GM12878 (cell line): ENCODE measurements at regions not wholly inside any gene's neighbourhood (a gene's known extent, or its start where the extent isn't known, plus 50 kb on each side); places are given as distances from the start of the nearest gene placed in this dataset.

Experiments
- ATAC-seq: fragments of 200-7000 bp; cut with Tn5 transposase; 3 replicates; pipeline ENCODE4 v1.9.1; 2020; ENCODE audit warnings: mild to moderate bottlenecking, moderate library complexity
- BruUV-seq: library from RNA; stranded (reverse); fragments of 400-500 nt; replicated peaks from 2 replicates; lab custom pipeline; 2021; lab: Mats Ljungman, UMichigan
- CTCF ChIA-PET: fragments of 300-600 bp; sonication (Branson Sonifier 250); formaldehyde crosslinking; extraction: SDS; loops from one replicate; lab custom pipeline; 2021; ENCODE audit warnings: inconsistent platforms; lab: Yijun Ruan, JAX
- POLR2A ChIA-PET: fragments of 350-600 bp; formaldehyde crosslinking; extraction: SDS; loops from one replicate; lab custom pipeline; 2021; ENCODE audit warnings: inconsistent platforms; lab: Charles Lee
- RAD21 ChIA-PET: fragments of 300-600 bp; sonication (Branson Sonifier 250); formaldehyde crosslinking; loops from one replicate; lab custom pipeline; 2023; ENCODE audit warnings: antibody characterized with exemption; ENCODE audit not compliant: unreplicated experiment; lab: Charles Lee
- SMC1A ChIA-PET: fragments of 300-600 bp; sonication (Branson Sonifier 250); formaldehyde crosslinking; loops from one replicate; lab custom pipeline; 2023; ENCODE audit not compliant: unreplicated experiment, uncharacterized antibody; lab: Charles Lee
- DNase-seq: peaks from one replicate; pipeline ENCODE4 v3.0.0-alpha.2; 2011; ENCODE audit warnings: low read depth, low spot score
- FAIRE-seq: peaks from 3 replicates; lab custom pipeline; 2011; peaks lifted over from hg19 to GRCh38; lab: Jason Lieb, UNC
- H2AFZ ChIP-seq: 2 replicates; pipeline ENCODE4 v1.6.0; 2011; ENCODE audit warnings: low read depth, low read length, control low read depth; ENCODE audit not compliant: control insufficient read depth
- H3K27ac ChIP-seq: 2 replicates; pipeline ENCODE4 v1.5.1; 2011; ENCODE audit warnings: control low read depth; ENCODE audit not compliant: control insufficient read depth, insufficient read depth
- H3K27me3 ChIP-seq, 2 experiments: replicated peaks in 1 of 2; 2 replicates each; pipeline versions ENCODE4 v1.6.0 to v1.6.1; 2011; ENCODE audit warnings: low read length in 1 of 2; ENCODE audit not compliant: control insufficient read depth in 2 of 2, insufficient read depth in 2 of 2
- H3K36me3 ChIP-seq, 2 experiments: 2 replicates each; pipeline ENCODE4 v1.5.1; 2011; ENCODE audit warnings: low read length in 1 of 2; ENCODE audit not compliant: control insufficient read depth in 2 of 2, insufficient read depth in 2 of 2
- H3K4me1 ChIP-seq: 2 replicates; pipeline ENCODE4 v1.6.1; 2011; ENCODE audit warnings: mild to moderate bottlenecking, low read length, moderate library complexity, mixed read lengths; ENCODE audit not compliant: control insufficient read depth, insufficient read depth
- H3K4me2 ChIP-seq: 2 replicates; pipeline ENCODE4 v1.6.0; 2011; ENCODE audit warnings: control low read depth; ENCODE audit not compliant: control insufficient read depth, insufficient read depth
- H3K4me3 ChIP-seq: fragments of 200-600 bp; sonication (generic); 2 replicates; pipeline ENCODE4 v1.5.1; 2016
- H3K79me2 ChIP-seq: 2 replicates; pipeline ENCODE4 v1.6.0; 2011; ENCODE audit warnings: low read length; ENCODE audit not compliant: control insufficient read depth, insufficient read depth
- H3K9ac ChIP-seq: 2 replicates; pipeline ENCODE4 v1.8.0; 2011; ENCODE audit warnings: low read length, control low read depth, mixed read lengths; ENCODE audit not compliant: control insufficient read depth, insufficient read depth
- H3K9me3 ChIP-seq: replicated peaks from 3 replicates; pipeline ENCODE4 v1.5.1; 2011; ENCODE audit warnings: mild to moderate bottlenecking, low read length; ENCODE audit not compliant: control insufficient read depth, insufficient read depth
- H4K20me1 ChIP-seq: 2 replicates; pipeline ENCODE4 v1.6.0; 2011; ENCODE audit not compliant: control insufficient read depth, insufficient read depth
- CBX5 ChIP-seq: sonication (generic); IDR thresholded peaks from 2 replicates; pipeline ENCODE4 v1.6.1; 2016; ENCODE audit warnings: low read depth, moderate library complexity, mild to moderate bottlenecking, inconsistent platforms
- CREB1 ChIP-seq: IDR thresholded peaks from 2 replicates; pipeline ENCODE4 v1.6.1; 2012; ENCODE audit warnings: low read depth, mild to moderate bottlenecking, inconsistent platforms
- EED ChIP-seq: sonication (generic); IDR thresholded peaks from 2 replicates; pipeline ENCODE4 v1.6.1; 2016; ENCODE audit warnings: antibody characterized with exemption, low read depth
- HDAC6 ChIP-seq: fragments of 200-600 bp; sonication (generic); IDR thresholded peaks from one replicate; pipeline ENCODE4 v1.8.0; 2017; ENCODE audit warnings: antibody characterized with exemption; ENCODE audit not compliant: unreplicated experiment
- NFYB ChIP-seq: IDR thresholded peaks from 2 replicates; pipeline ENCODE4 v1.6.1; 2011; ENCODE audit warnings: low read depth, mild to moderate bottlenecking, low read length, improper control_type of control experiment, moderate library complexity; ENCODE audit not compliant: insufficient read depth
- NR2C1 ChIP-seq: fragments of 450-650 bp; IDR thresholded peaks from 2 replicates; pipeline ENCODE4 v1.6.1; 2017; ENCODE audit warnings: antibody characterized with exemption, mild to moderate bottlenecking, moderate library complexity
- RUNX3 ChIP-seq: IDR thresholded peaks from 2 replicates; pipeline ENCODE4 v1.6.1; 2012; ENCODE audit warnings: low read length, inconsistent platforms
- SMARCA5 ChIP-seq: fragments of 450-650 bp; IDR thresholded peaks from 2 replicates; pipeline ENCODE4 v1.6.1; 2017; ENCODE audit warnings: mild to moderate bottlenecking
- TCF3 ChIP-seq: IDR thresholded peaks from 2 replicates; pipeline ENCODE4 v1.6.1; 2012; ENCODE audit warnings: low read depth, mild to moderate bottlenecking, low read length, borderline replicate concordance; ENCODE audit not compliant: insufficient read depth
- WGBS: methylation state at CpG from one replicate; pipeline ENCODE4 v1.1.6; 2016; ENCODE audit warnings: low lambda C conversion rate; ENCODE audit not compliant: insufficient replicate concordance, insufficient coverage; ENCODE audit errors: missing lambda C conversion rate; 5-methylcytosine and 5-hydroxymethylcytosine counted together
- in situ Hi-C: fragments of 300-500 bp; cut with MboI; formaldehyde crosslinking; loops from 9 replicates; pipeline ENCODE4 v1.14.3; 2018; ENCODE audit warnings: mixed read lengths
- intact Hi-C: fragments of 100-400 bp; cut with micrococcal nuclease; formaldehyde crosslinking; loops from one replicate; pipeline ENCODE4 v1.14.2; 2022; ENCODE audit not compliant: unreplicated experiment
- TF ChIP-seq, protein P1 (sequence below): fragments of 150-350 bp; IDR thresholded peaks from 2 replicates; pipeline ENCODE4 v1.6.1; 2014; ENCODE audit warnings: mild to moderate bottlenecking, low read depth, low read length
- TF ChIP-seq, protein P2 (sequence below): fragments of 450-650 bp; IDR thresholded peaks from 2 replicates; pipeline ENCODE4 v1.6.1; 2017; ENCODE audit warnings: mild to moderate bottlenecking, moderate library complexity
- TF ChIP-seq, protein P3 (sequence below): fragments of 450-650 bp; IDR thresholded peaks from 2 replicates; pipeline ENCODE4 v1.6.1; 2017; ENCODE audit warnings: mild to moderate bottlenecking, moderate library complexity
- TF ChIP-seq, protein P4 (sequence below): fragments of 450-650 bp; IDR thresholded peaks from 2 replicates; pipeline ENCODE4 v1.6.1; 2017; ENCODE audit warnings: mild to moderate bottlenecking

DNA sequence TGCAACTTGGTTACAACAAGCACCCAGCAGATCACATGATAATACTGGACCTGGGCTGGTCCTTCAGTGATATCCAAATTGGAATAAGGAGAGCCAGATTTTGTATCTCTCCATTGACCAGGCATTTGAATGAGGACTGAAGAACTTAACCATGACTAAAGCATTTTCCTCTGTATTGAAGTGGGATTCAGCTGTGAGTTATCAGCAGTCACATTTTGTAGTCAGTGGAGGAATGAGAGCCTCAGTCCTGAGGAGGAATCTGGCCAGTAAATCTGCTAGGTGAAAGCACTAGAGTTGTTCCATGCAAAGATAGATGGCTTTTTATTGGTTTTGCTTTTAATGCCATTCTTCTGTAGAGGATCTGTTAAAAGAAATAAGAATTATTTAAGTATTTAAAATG is 1506.0 kb downstream of the PCDH7 start (continued):
- TF ChIP-seq SMARCA5 (no peak), RUNX3 (no peak), NR2C1 (no peak)
- TF ChIP-seq, protein P1, sequence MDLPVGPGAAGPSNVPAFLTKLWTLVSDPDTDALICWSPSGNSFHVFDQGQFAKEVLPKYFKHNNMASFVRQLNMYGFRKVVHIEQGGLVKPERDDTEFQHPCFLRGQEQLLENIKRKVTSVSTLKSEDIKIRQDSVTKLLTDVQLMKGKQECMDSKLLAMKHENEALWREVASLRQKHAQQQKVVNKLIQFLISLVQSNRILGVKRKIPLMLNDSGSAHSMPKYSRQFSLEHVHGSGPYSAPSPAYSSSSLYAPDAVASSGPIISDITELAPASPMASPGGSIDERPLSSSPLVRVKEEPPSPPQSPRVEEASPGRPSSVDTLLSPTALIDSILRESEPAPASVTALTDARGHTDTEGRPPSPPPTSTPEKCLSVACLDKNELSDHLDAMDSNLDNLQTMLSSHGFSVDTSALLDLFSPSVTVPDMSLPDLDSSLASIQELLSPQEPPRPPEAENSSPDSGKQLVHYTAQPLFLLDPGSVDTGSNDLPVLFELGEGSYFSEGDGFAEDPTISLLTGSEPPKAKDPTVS: no peak

DNA sequence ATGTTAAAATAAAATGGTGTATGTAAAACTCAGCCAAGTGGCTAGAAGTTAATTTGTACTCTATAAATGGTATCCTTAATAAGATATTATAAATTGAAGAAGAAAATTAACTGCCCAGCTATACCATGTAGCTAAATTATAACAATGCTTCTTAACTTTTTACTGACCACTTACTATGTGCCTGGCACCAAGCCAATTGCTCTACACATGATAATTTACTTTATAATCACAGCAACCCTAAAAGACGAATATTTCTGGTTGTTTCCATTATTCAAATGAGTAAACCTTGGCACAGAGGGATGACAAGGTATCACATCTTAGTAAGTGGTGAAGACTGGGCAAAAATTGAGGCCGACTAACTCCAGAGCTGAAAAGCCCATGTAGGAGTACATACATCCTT is 1506.6 kb downstream of the PCDH7 start:
- no peak for ATAC-seq
- FAIRE-seq: no peak
- Histone ChIP-seq H3K9me3 (no peaks in the 10 kb centered on the region), H2AFZ (no peak overlapping the region), H3K79me2 (no peaks in the 10 kb centered on the region), H3K36me3 (no peaks in the 10 kb centered on the region), H4K20me1 (no peaks in the 10 kb centered on the region), H3K4me1 (no peaks in the 10 kb centered on the region), H3K27ac (no peak overlapping the region), H3K9ac (no peak overlapping the region), H3K4me2 (no peak overlapping the region), H3K27me3 (no peaks in the 10 kb centered on the region), H3K4me3 (no peak overlapping the region)
- SMC1A ChIA-PET: no interaction called here
- DNase-seq: no peak
- BruUV-seq: no TSS peak
- CTCF ChIA-PET: no interaction called here
- RAD21 ChIA-PET: no interaction called here
- POLR2A ChIA-PET: no interaction called here
- intact Hi-C loops (no loop called here), in situ Hi-C loops (no loop called here)
- WGBS: 0% methylated on average over 2 of the region's 2 CpGs
- TF ChIP-seq CREB1 (no peak), EED (no peak), TCF3 (no peak), HDAC6 (no peak), NFYB (no peak), CBX5 (no peak)
- TF ChIP-seq, protein P2, sequence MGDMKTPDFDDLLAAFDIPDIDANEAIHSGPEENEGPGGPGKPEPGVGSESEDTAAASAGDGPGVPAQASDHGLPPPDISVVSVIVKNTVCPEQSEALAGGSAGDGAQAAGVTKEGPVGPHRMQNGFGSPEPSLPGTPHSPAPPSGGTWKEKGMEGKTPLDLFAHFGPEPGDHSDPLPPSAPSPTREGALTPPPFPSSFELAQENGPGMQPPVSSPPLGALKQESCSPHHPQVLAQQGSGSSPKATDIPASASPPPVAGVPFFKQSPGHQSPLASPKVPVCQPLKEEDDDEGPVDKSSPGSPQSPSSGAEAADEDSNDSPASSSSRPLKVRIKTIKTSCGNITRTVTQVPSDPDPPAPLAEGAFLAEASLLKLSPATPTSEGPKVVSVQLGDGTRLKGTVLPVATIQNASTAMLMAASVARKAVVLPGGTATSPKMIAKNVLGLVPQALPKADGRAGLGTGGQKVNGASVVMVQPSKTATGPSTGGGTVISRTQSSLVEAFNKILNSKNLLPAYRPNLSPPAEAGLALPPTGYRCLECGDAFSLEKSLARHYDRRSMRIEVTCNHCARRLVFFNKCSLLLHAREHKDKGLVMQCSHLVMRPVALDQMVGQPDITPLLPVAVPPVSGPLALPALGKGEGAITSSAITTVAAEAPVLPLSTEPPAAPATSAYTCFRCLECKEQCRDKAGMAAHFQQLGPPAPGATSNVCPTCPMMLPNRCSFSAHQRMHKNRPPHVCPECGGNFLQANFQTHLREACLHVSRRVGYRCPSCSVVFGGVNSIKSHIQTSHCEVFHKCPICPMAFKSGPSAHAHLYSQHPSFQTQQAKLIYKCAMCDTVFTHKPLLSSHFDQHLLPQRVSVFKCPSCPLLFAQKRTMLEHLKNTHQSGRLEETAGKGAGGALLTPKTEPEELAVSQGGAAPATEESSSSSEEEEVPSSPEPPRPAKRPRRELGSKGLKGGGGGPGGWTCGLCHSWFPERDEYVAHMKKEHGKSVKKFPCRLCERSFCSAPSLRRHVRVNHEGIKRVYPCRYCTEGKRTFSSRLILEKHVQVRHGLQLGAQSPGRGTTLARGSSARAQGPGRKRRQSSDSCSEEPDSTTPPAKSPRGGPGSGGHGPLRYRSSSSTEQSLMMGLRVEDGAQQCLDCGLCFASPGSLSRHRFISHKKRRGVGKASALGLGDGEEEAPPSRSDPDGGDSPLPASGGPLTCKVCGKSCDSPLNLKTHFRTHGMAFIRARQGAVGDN: no peak
- TF ChIP-seq, protein P3, sequence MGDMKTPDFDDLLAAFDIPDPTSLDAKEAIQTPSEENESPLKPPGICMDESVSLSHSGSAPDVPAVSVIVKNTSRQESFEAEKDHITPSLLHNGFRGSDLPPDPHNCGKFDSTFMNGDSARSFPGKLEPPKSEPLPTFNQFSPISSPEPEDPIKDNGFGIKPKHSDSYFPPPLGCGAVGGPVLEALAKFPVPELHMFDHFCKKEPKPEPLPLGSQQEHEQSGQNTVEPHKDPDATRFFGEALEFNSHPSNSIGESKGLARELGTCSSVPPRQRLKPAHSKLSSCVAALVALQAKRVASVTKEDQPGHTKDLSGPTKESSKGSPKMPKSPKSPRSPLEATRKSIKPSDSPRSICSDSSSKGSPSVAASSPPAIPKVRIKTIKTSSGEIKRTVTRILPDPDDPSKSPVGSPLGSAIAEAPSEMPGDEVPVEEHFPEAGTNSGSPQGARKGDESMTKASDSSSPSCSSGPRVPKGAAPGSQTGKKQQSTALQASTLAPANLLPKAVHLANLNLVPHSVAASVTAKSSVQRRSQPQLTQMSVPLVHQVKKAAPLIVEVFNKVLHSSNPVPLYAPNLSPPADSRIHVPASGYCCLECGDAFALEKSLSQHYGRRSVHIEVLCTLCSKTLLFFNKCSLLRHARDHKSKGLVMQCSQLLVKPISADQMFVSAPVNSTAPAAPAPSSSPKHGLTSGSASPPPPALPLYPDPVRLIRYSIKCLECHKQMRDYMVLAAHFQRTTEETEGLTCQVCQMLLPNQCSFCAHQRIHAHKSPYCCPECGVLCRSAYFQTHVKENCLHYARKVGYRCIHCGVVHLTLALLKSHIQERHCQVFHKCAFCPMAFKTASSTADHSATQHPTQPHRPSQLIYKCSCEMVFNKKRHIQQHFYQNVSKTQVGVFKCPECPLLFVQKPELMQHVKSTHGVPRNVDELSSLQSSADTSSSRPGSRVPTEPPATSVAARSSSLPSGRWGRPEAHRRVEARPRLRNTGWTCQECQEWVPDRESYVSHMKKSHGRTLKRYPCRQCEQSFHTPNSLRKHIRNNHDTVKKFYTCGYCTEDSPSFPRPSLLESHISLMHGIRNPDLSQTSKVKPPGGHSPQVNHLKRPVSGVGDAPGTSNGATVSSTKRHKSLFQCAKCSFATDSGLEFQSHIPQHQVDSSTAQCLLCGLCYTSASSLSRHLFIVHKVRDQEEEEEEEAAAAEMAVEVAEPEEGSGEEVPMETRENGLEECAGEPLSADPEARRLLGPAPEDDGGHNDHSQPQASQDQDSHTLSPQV: no peak
- TF ChIP-seq, protein P4, sequence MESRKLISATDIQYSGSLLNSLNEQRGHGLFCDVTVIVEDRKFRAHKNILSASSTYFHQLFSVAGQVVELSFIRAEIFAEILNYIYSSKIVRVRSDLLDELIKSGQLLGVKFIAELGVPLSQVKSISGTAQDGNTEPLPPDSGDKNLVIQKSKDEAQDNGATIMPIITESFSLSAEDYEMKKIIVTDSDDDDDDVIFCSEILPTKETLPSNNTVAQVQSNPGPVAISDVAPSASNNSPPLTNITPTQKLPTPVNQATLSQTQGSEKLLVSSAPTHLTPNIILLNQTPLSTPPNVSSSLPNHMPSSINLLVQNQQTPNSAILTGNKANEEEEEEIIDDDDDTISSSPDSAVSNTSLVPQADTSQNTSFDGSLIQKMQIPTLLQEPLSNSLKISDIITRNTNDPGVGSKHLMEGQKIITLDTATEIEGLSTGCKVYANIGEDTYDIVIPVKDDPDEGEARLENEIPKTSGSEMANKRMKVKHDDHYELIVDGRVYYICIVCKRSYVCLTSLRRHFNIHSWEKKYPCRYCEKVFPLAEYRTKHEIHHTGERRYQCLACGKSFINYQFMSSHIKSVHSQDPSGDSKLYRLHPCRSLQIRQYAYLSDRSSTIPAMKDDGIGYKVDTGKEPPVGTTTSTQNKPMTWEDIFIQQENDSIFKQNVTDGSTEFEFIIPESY: no peak
